H9 (cell line): ENCODE measurements at regions not wholly inside any gene's neighbourhood (a gene's known extent, or its start where the extent isn't known, plus 50 kb on each side); places are given as distances from the start of the nearest gene placed in this dataset.

Experiments
- DNase-seq: peaks from one replicate; pipeline ENCODE4 v3.0.0-alpha.2; 2017
- H2AFZ ChIP-seq: one replicate; pipeline ENCODE4 v1.6.1; 2013; ENCODE audit warnings: mild to moderate bottlenecking, low read length, control low read depth, moderate library complexity
- H2AK5ac ChIP-seq: 2 replicates; pipeline ENCODE4 v1.6.1; 2013; ENCODE audit warnings: low read length, control low read depth, mixed read lengths; ENCODE audit not compliant: insufficient read length
- H2BK120ac ChIP-seq: one replicate; pipeline ENCODE4 v1.6.1; 2013; ENCODE audit warnings: low read depth, mild to moderate bottlenecking, low read length, control low read depth, inconsistent platforms; ENCODE audit not compliant: poor library complexity, severe bottlenecking
- H2BK12ac ChIP-seq: 2 replicates; pipeline ENCODE4 v1.6.1; 2013; ENCODE audit warnings: low read length, control low read depth, mixed read lengths, low read depth; ENCODE audit not compliant: insufficient read length
- H2BK15ac ChIP-seq: 2 replicates; pipeline ENCODE4 v1.6.1; 2013; ENCODE audit warnings: low read depth, low read length, control low read depth
- H2BK20ac ChIP-seq: one replicate; pipeline ENCODE4 v1.6.1; 2013; ENCODE audit warnings: low read depth, mild to moderate bottlenecking, low read length, control low read depth, inconsistent platforms; ENCODE audit not compliant: poor library complexity, severe bottlenecking
- H2BK5ac ChIP-seq: 2 replicates; pipeline ENCODE4 v1.6.1; 2013; ENCODE audit warnings: low read length, control low read depth, mixed read lengths; ENCODE audit not compliant: insufficient read length
- H3K14ac ChIP-seq: 2 replicates; pipeline ENCODE4 v1.6.1; 2013; ENCODE audit warnings: low read length, control low read depth; ENCODE audit not compliant: insufficient read depth
- H3K18ac ChIP-seq: 2 replicates; pipeline ENCODE4 v1.6.1; 2013; ENCODE audit warnings: low read depth, mild to moderate bottlenecking, mixed read lengths, low read length, control low read depth; ENCODE audit not compliant: insufficient read length
- H3K23ac ChIP-seq: 2 replicates; pipeline ENCODE4 v1.6.1; 2013; ENCODE audit warnings: low read length, control low read depth, mixed read lengths, low read depth; ENCODE audit not compliant: insufficient read length
- H3K23me2 ChIP-seq: 2 replicates; pipeline ENCODE4 v1.6.1; 2013; ENCODE audit warnings: low read depth, mild to moderate bottlenecking, mixed read lengths, low read length, control low read depth; ENCODE audit not compliant: insufficient read length, poor library complexity, severe bottlenecking
- H3K27ac ChIP-seq: 2 replicates; pipeline ENCODE4 v1.5.1; 2013; ENCODE audit warnings: low read length, control low read depth, mixed read lengths, low read depth; ENCODE audit not compliant: insufficient read length
- H3K27me3 ChIP-seq: 2 replicates; pipeline ENCODE4 v1.6.1; 2013; ENCODE audit warnings: low read length, control low read depth, inconsistent platforms; ENCODE audit not compliant: insufficient read depth
- H3K4ac ChIP-seq: 2 replicates; pipeline ENCODE4 v1.6.1; 2013; ENCODE audit warnings: low read depth, mild to moderate bottlenecking, control low read depth, inconsistent platforms, low read length, moderate library complexity
- H3K4me1 ChIP-seq: 2 replicates; pipeline ENCODE4 v1.6.1; 2013; ENCODE audit warnings: low read length, control low read depth, inconsistent platforms; ENCODE audit not compliant: insufficient read depth
- H3K4me2 ChIP-seq: 2 replicates; pipeline ENCODE4 v1.6.1; 2013; ENCODE audit warnings: low read length, control low read depth, mixed read lengths; ENCODE audit not compliant: insufficient read length, insufficient read depth
- H3K56ac ChIP-seq: 2 replicates; pipeline ENCODE4 v1.6.1; 2013; ENCODE audit warnings: low read depth, mild to moderate bottlenecking, mixed read lengths, low read length, control low read depth; ENCODE audit not compliant: insufficient read length
- H3K79me1 ChIP-seq: 2 replicates; pipeline ENCODE4 v1.6.1; 2013; ENCODE audit warnings: low read depth, mild to moderate bottlenecking, moderate library complexity, low read length, control low read depth, inconsistent platforms; ENCODE audit not compliant: insufficient read depth, poor library complexity, severe bottlenecking
- H3K79me2 ChIP-seq: 2 replicates; pipeline ENCODE4 v1.6.1; 2013; ENCODE audit warnings: low read length, control low read depth, inconsistent platforms; ENCODE audit not compliant: insufficient read depth
- H3K9ac ChIP-seq: 2 replicates; pipeline ENCODE4 v1.6.1; 2013; ENCODE audit warnings: low read length, control low read depth, mixed read lengths; ENCODE audit not compliant: insufficient read length; ENCODE audit errors: extremely low read depth
- H3K9me3 ChIP-seq: one replicate; pipeline ENCODE4 v1.6.1; 2013; ENCODE audit warnings: low read depth, low read length, inconsistent platforms; ENCODE audit not compliant: control insufficient read depth
- H3T11ph ChIP-seq: one replicate; pipeline ENCODE4 v1.6.1; 2013; ENCODE audit warnings: mild to moderate bottlenecking, low read length, control low read depth, inconsistent platforms
- H4K20me1 ChIP-seq: one replicate; pipeline ENCODE4 v1.6.1; 2013; ENCODE audit not compliant: control insufficient read depth, insufficient read length, insufficient read depth
- H4K5ac ChIP-seq: 2 replicates; pipeline ENCODE4 v1.6.1; 2013; ENCODE audit warnings: low read depth, mild to moderate bottlenecking, mixed read lengths, low read length, control low read depth; ENCODE audit not compliant: insufficient read length
- H4K8ac ChIP-seq: replicated peaks from 2 replicates; pipeline ENCODE4 v1.6.1; 2013; ENCODE audit warnings: low read length, control low read depth, mixed read lengths, low read depth; ENCODE audit not compliant: insufficient read length
- H4K91ac ChIP-seq: 2 replicates; pipeline ENCODE4 v1.6.1; 2013; ENCODE audit warnings: low read depth, mild to moderate bottlenecking, moderate library complexity, mixed read lengths, low read length, control low read depth; ENCODE audit not compliant: insufficient read length
- H3K27ac Mint-ChIP-seq, 3 experiments: 2 replicates in 2 of 3; 3 replicates in 1 of 3; pipeline ENCODE4 v1.8.0; 2020 to 2021; ENCODE audit warnings: mixed read lengths in 3 of 3, mild to moderate bottlenecking in 1 of 3, moderate library complexity in 1 of 3
- H3K27me3 Mint-ChIP-seq: 2 replicates; pipeline ENCODE4 v1.8.0; 2021; ENCODE audit warnings: low read depth, mild to moderate bottlenecking, moderate library complexity, mixed read lengths
- H3K36me3 Mint-ChIP-seq, 3 experiments: 2 replicates in 2 of 3; 3 replicates in 1 of 3; pipeline ENCODE4 v1.8.0; 2020 to 2021; ENCODE audit warnings: low read depth in 3 of 3, mixed read lengths in 3 of 3; ENCODE audit not compliant: insufficient read depth in 1 of 3
- H3K4me1 Mint-ChIP-seq, 2 experiments: 2 replicates each; pipeline ENCODE4 v1.8.0; 2020; ENCODE audit warnings: mixed read lengths in 2 of 2
- H3K4me3 Mint-ChIP-seq, 2 experiments: 2 replicates in 1 of 2; 3 replicates in 1 of 2; pipeline ENCODE4 v1.8.0; 2020 to 2021; ENCODE audit warnings: mild to moderate bottlenecking in 2 of 2, mixed read lengths in 2 of 2, moderate library complexity in 1 of 2
- H3K9me3 Mint-ChIP-seq, 2 experiments: 2 replicates in 1 of 2; 3 replicates in 1 of 2; pipeline ENCODE4 v1.8.0; 2020; ENCODE audit warnings: mild to moderate bottlenecking in 2 of 2, mixed read lengths in 2 of 2, moderate library complexity in 1 of 2
- WGBS: extraction: QIAGEN DNeasy Blood & Tissue Kit; methylation state at CpG from one replicate; pipeline ENCODE4 v1.1.7; 2013; ENCODE audit warnings: missing lambda C conversion rate, low lambda C conversion rate, mixed read lengths; ENCODE audit not compliant: insufficient read length; ENCODE audit errors: extremely low coverage; 5-methylcytosine and 5-hydroxymethylcytosine counted together
- TF ChIP-seq, protein P1 (sequence below): fragments of 200-600 bp; sonication (generic); conservative IDR thresholded peaks from 3 replicates; pipeline ENCODE4 v1.8.0; 2021; ENCODE audit warnings: antibody characterized with exemption, mild to moderate bottlenecking

DNA sequence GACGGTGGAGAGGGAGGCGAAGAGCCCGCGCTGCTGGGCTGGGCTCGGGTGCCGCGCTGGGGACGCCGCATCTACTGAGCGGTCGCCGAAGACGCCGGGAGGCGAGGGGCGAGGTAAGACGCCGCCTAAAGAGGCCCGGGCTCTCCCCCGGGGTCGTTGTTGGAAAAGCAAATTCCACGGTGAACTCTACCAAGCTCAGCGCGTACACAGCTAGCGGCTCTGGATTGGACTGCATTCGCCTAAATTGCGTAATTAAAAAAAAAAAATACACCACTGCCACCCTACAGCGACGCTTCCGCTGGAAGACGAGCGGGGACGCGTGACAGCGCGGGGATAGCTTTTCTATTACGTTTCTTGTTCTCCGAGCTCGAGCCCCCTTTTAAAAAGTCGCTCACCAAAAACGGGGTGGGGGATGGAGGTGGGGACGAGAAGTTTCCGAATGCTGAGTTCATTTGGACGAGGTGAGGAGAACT is 92.0 kb upstream of the PRDM1 start:
- no peak overlapping the region for H3T11ph ChIP-seq
- H2BK20ac ChIP-seq = no peak overlapping the region
- H2BK15ac ChIP-seq = no peak overlapping the region
- no peak overlapping the region for H3K9ac ChIP-seq
- H4K8ac ChIP-seq = no peak overlapping the region
- no peak overlapping the region for H2BK12ac ChIP-seq
- H3K23ac ChIP-seq = no peak overlapping the region
- no peak overlapping the region for H3K56ac ChIP-seq
- H3K4me1 ChIP-seq = peaks cover 4% of the 10 kb centered on the region; the same call in 1 of the 2 replicates
- H3K27me3 Mint-ChIP-seq = peaks cover 88% of the 10 kb centered on the region
- no peak overlapping the region for H3K4ac ChIP-seq
- H3K36me3 Mint-ChIP-seq = no peaks in the 10 kb centered on the region
- H2AK5ac ChIP-seq = no peak overlapping the region
- no peak overlapping the region for H3K27ac ChIP-seq
- no peak overlapping the region for H2BK120ac ChIP-seq
- H3K4me1 Mint-ChIP-seq = peaks cover 32 to 38% of the 10 kb centered on the region in 2 experiments
- TF ChIP-seq, protein P1, sequence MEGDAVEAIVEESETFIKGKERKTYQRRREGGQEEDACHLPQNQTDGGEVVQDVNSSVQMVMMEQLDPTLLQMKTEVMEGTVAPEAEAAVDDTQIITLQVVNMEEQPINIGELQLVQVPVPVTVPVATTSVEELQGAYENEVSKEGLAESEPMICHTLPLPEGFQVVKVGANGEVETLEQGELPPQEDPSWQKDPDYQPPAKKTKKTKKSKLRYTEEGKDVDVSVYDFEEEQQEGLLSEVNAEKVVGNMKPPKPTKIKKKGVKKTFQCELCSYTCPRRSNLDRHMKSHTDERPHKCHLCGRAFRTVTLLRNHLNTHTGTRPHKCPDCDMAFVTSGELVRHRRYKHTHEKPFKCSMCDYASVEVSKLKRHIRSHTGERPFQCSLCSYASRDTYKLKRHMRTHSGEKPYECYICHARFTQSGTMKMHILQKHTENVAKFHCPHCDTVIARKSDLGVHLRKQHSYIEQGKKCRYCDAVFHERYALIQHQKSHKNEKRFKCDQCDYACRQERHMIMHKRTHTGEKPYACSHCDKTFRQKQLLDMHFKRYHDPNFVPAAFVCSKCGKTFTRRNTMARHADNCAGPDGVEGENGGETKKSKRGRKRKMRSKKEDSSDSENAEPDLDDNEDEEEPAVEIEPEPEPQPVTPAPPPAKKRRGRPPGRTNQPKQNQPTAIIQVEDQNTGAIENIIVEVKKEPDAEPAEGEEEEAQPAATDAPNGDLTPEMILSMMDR = no peak
- H4K91ac ChIP-seq = no peak overlapping the region
- no peaks in the 10 kb centered on the region for H3K79me2 ChIP-seq
- peak overlapping the region; percentile 87 for H3K4me2 ChIP-seq
- H3K79me1 ChIP-seq = no peaks in the 10 kb centered on the region
- H3K14ac ChIP-seq = no peak overlapping the region
- peak overlapping the region; percentile 78 to 89 for H3K4me3 Mint-ChIP-seq
- H3K27me3 ChIP-seq = peaks cover 60% of the 10 kb centered on the region
- H2AFZ ChIP-seq = no peak overlapping the region
- H2BK5ac ChIP-seq = no peak overlapping the region
- peaks cover 4% of the 10 kb centered on the region in 2 experiments; a peak in 2 of 5 replicates for H3K9me3 Mint-ChIP-seq
- H3K18ac ChIP-seq = no peak overlapping the region
- no peak for DNase-seq
- H4K20me1 ChIP-seq = peaks cover 2% of the 10 kb centered on the region
- H3K9me3 ChIP-seq = no peaks in the 10 kb centered on the region
- no peak overlapping the region for H4K5ac ChIP-seq
- no CpG with 5 or more reads among the region's 44 CpGs for WGBS
- H3K23me2 ChIP-seq = peaks cover 28% of the 10 kb centered on the region
- no peak overlapping the region for H3K27ac Mint-ChIP-seq
